ENCODE measurements at regions not wholly inside any gene's neighbourhood (a gene's known extent, or its start where the extent isn't known, plus 50 kb on each side); places are given as distances from the start of the nearest gene placed in this dataset.

GRCh38 chr4:124541652-124542420, 170.7 kb downstream of the ANKRD50 start:
- Histone ChIP-seq H3K4me2 (ENCODE audit: low read length) (no peak overlapping the region), H3K9me3 (ENCODE audit: low read length) (no peaks in the 10 kb centered on the region), H3K9me2 (ENCODE audit: insufficient read depth, low read length) (no peaks in the 10 kb centered on the region), H3K4me3 (ENCODE audit: low read depth, low read length, poor library complexity, severe bottlenecking) (no peak overlapping the region), H2AFZ (ENCODE audit: low read length) (no peak overlapping the region), H4K20me1 (ENCODE audit: insufficient read depth, low read length) (no peaks in the 10 kb centered on the region), H3K27ac (ENCODE audit: low read depth, low read length, poor library complexity, severe bottlenecking) (no peak overlapping the region), H3K79me2 (ENCODE audit: insufficient read depth, low read depth, low read length) (no peaks in the 10 kb centered on the region), H3K36me3 (ENCODE audit: insufficient read depth, low read length) (no peaks in the 10 kb centered on the region), H3K4me1 (ENCODE audit: insufficient read depth, low read length, poor library complexity, severe bottlenecking) (no peaks in the 10 kb centered on the region)
- no TSS peak for BruUV-seq (replicated peaks)
- ChIA-PET CTCF (ENCODE audit: unreplicated experiment) (no interaction called here), POLR2A (no interaction called here)
- no peak for DNase-seq (ENCODE audit: low spot score)
- no peak for TF ChIP-seq CTCF (conservative IDR thresholded peaks at IDR 0.05; ENCODE audit: low read length)
- TF ChIP-seq EZH2phosphoT487 (IDR thresholded peaks at IDR 0.05; ENCODE audit: borderline replicate concordance, low read depth, low read length), result no peak
- intact Hi-C loops (cut with micrococcal nuclease; ENCODE audit: unreplicated experiment), result no loop called here

- H3K4me1 ChIP-seq (ENCODE audit: insufficient read depth, low read length, poor library complexity, severe bottlenecking), result no peaks in the 10 kb centered on the region
- intact Hi-C loops (cut with micrococcal nuclease; ENCODE audit: unreplicated experiment), result no loop called here
- H3K36me3 ChIP-seq (ENCODE audit: insufficient read depth, low read length), result no peaks in the 10 kb centered on the region
- H4K20me1 ChIP-seq (ENCODE audit: insufficient read depth, low read length), result no peaks in the 10 kb centered on the region
- no peak for DNase-seq (ENCODE audit: low spot score)
- no peaks in the 10 kb centered on the region for H3K9me2 ChIP-seq (ENCODE audit: insufficient read depth, low read length)
- H3K79me2 ChIP-seq (ENCODE audit: insufficient read depth, low read depth, low read length), result no peaks in the 10 kb centered on the region
- no TSS peak for BruUV-seq (replicated peaks)
- H3K4me3 ChIP-seq (ENCODE audit: low read depth, low read length, poor library complexity, severe bottlenecking), result no peak overlapping the region
- ChIA-PET CTCF (ENCODE audit: unreplicated experiment) (no interaction called here), POLR2A (interaction anchor here (1.2 kb wide), 1 partner anchor 8 kb away, joined by 4 read pairs; no protein-coding TSS in a partner anchor)
- no peak overlapping the region for H3K4me2 ChIP-seq (ENCODE audit: low read length)
- TF ChIP-seq EZH2phosphoT487 (IDR thresholded peaks at IDR 0.05; ENCODE audit: borderline replicate concordance, low read depth, low read length) (no peak), CTCF (conservative IDR thresholded peaks at IDR 0.05; ENCODE audit: low read length) (no peak)
- no peaks in the 10 kb centered on the region for H3K9me3 ChIP-seq (ENCODE audit: low read length)
- H2AFZ ChIP-seq (ENCODE audit: low read length), result no peak overlapping the region
- no peak overlapping the region for H3K27ac ChIP-seq (ENCODE audit: low read depth, low read length, poor library complexity, severe bottlenecking)
Measured at GRCh38 chr4:124555959-124556358, 156.6 kb downstream of the ANKRD50 start.

- no TSS peak for BruUV-seq (replicated peaks)
- TF ChIP-seq EZH2phosphoT487 (IDR thresholded peaks at IDR 0.05; ENCODE audit: borderline replicate concordance, low read depth, low read length) (no peak), CTCF (conservative IDR thresholded peaks at IDR 0.05; ENCODE audit: low read length) (no peak)
- H3K27ac ChIP-seq (ENCODE audit: low read depth, low read length, poor library complexity, severe bottlenecking), result no peak overlapping the region
- H3K9me2 ChIP-seq (ENCODE audit: insufficient read depth, low read length), result no peaks in the 10 kb centered on the region
- no peaks in the 10 kb centered on the region for H3K79me2 ChIP-seq (ENCODE audit: insufficient read depth, low read depth, low read length)
- no peaks in the 10 kb centered on the region for H3K4me1 ChIP-seq (ENCODE audit: insufficient read depth, low read length, poor library complexity, severe bottlenecking)
- intact Hi-C loops (cut with micrococcal nuclease; ENCODE audit: unreplicated experiment), result no loop called here
- CTCF ChIA-PET (ENCODE audit: unreplicated experiment), result no interaction called here
- H3K4me3 ChIP-seq (ENCODE audit: low read depth, low read length, poor library complexity, severe bottlenecking), result no peak overlapping the region
- POLR2A ChIA-PET, result no interaction called here
- H3K4me2 ChIP-seq (ENCODE audit: low read length), result no peak overlapping the region
- no peak overlapping the region for H2AFZ ChIP-seq (ENCODE audit: low read length)
- no peaks in the 10 kb centered on the region for H4K20me1 ChIP-seq (ENCODE audit: insufficient read depth, low read length)
- no peaks in the 10 kb centered on the region for H3K36me3 ChIP-seq (ENCODE audit: insufficient read depth, low read length)
- DNase-seq (ENCODE audit: low spot score), result no peak
- no peaks in the 10 kb centered on the region for H3K9me3 ChIP-seq (ENCODE audit: low read length)
Measured at GRCh38 chr4:124564121-124564520, 148.4 kb downstream of the ANKRD50 start.

Measured in OCI-LY7 (cell line).